ENCODE measurements at regions not wholly inside any gene's neighbourhood (a gene's known extent, or its start where the extent isn't known, plus 50 kb on each side); places are given as distances from the start of the nearest gene placed in this dataset.

DNA sequence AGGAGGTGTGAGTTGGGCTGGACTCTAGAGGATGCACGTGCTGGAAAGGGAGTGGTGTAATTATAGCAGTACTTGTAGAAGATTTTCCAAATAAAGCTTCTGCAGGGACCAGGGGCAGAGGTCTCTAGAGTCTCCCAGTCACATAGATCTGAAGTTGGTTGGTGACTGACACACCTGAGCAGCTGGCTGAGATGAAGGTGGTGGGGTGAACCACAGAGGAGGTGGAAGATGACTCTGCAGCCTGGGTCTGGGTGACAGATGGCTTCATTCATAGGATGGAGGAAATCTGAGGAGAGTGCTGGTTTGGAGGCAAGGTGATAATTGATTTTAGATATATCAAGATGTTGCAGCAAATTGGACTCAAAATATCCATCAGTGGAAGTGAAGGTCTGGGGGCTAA is 178.9 kb upstream of the IVNS1ABP start:
- peak; percentile 22 to 73 for DNase-seq

DNA sequence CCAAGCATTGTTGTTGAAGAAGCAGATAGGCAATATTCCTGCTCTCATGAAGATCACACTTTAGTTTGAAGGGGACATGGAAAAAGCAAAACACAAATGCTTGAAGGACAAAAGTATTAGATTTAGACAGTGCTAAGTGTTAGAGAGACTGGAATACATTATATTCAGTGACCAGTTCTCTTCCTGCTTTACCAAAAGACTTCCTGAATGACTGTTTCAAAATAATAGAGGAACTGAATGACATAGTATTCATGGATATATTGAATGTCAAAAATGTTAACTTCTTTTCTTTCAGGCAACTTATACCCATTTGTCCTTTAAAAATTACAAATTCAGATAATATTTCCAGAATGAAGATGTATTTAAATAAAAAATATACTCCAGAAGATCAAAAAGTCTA is 178.0 kb upstream of the IVNS1ABP start:
- no peak for DNase-seq

DNA sequence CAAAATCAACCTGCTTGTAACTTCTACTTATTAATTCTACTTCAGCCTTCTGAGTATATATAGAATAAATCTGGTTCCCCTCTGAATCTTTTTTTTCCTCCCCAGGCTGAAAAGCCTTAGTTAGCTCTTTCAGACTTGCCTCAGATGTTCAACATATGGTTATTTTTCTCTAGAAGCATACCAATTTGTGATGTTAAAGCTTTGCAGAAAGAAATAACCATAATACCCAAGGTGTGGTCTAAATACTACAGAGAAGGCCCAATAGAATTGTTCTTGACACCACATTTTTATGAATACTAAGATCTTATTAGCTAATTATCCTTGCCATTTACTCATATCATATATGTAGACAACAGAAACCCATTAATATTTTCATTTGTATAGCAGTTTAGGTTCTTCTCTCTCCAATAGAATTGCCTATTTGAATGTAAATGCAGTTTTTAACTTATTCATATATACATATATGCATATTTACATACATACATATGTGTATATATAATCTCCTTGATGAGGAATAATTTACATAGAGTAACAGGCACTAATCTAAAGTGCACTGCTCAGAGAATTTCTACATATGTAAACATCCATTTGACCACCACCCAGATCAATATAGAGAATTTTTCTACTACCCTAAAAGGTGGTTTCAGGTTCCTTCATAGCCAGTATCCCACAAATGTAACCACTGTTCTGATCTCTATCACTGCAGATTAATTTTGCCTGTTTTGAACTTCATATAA is 175.2 kb upstream of the IVNS1ABP start:
- DNase-seq = no peak

DNA sequence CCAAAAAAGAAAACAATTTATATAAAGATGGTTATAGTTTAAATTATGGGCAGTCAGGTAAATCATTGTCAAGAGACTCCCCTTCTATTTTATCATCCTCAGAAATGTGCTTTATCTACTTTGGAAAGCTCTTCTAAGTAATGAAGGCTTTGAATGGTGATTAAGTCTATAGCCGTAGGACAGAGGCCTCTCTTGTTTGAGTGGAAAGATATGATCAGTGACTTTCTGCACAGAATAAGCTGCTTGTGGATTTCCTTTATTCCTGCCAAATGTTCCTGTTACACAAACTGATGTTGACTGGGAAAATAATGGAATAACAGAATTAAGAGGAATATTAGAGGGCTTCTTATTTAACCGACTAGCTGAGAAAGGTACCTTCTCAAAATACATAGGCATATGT is 174.6 kb upstream of the IVNS1ABP start:
- peak in 1 of 2 experiments; percentile 12 for DNase-seq

DNA sequence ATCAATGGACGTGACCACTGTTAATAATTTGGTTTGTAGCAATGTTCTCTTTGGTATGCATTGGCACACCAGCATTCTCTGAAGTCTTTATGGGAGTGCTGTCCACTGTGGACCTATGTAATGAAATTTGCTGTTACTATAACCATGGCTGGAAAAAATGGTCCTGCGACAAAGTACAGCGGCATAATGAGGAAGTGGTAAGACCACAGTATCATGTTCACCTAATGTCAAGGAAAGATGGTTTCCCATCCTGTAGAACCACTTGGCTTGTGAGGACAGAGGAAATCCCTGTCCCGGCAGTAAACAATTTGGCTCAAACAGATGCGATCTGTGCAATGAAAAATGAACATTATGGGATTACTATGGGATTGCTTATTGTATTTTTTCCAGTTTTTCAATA is 173.9 kb upstream of the IVNS1ABP start:
- DNase-seq = no peak

DNA sequence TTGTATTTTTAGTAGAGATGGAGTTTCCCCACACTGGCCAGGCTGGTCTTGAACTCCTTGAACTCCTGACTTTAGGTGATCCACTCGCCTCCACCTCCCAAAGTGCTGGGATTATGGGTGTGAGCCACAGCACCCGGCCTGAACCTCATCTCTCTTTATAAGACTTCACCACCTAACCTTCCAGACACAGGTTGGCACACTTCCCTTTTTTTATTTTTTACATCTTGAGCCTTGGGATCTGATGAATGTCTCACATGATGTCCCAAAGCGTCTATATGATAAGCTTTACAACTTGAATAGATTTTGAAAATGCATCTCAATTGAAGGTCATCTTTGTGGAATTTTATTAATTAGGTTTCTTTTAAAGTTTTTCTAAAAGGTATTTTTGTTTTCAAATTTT is 172.4 kb upstream of the IVNS1ABP start:
- DNase-seq = no peak

DNA sequence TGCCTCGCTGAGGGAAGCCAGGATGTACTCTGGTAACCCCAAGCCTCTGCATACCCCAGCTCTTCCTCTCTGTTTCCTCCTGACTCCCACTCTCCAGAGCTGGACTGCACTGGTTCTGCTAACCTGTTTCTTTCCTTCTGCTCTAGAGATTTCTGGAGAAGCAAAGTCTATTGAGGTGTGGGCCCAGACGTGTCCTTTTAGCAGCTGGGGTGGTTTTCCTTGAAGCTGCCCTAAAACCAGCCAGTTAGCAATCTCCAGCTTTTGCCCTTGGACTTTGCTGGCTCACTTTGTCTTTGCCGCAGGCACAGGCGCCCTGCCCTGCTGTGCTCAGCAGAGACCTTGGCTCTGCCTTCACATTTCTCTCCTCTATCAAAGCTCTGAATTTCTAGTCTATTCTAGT is 171.8 kb upstream of the IVNS1ABP start:
- no peak for DNase-seq

DNA sequence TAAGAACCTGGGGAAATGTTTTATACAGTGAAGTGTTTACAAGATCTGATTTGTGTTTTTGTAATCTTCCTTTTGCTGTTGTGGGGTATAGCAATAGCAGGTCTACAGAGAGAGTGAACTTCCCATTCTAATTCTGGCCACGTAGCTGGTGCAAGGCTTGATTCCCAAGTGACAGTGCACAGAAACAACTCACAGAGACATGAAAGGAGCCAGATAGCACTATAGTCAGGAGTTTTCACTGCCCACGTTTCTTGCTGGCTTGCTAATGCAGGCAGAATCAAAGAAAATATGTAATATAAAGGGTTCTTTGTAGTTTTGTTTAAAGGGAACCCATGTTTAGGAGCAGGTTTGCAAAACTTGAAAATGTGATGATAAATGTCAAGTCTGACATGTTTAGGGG is 170.9 kb upstream of the IVNS1ABP start:
- DNase-seq = no peak

DNA sequence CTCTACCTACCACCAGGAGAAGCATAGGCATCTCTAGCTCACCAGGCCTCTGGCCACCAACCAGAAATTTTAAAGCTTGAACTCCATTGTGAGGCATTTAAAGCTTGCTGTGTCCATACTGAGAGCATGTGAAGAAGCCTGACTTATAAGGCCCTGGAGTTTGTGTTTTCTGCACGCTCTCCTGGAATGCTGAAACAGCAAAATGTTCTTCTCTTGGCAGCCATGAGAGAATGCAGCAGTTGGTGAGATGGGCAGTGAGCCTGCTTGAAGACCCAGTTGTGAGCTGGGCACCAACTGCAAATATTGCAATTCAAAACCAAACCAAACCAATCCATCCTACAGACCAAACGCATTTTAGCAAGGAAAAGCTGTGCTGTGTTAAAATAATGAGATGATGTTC is 170.0 kb upstream of the IVNS1ABP start:
- no peak for DNase-seq

DNA sequence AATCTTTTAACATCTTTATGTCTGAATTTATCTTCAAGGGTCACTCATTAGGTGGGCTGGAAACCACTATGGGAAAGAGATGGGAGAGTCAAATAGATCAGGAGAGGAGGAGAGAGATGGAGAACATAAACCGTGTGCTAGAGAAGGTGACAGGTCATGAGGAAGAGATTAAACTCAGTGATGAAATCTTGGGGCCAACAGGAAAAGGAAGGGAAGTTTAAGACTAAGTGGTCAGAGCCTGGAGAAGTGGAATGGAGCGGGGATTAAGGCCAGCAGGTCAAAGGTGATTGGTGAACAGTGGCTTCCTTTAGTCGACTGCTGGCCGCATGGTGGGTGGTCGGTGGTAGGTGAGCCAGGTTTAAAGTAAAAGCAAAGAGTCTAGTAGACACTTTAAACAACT is 169.3 kb upstream of the IVNS1ABP start:
- DNase-seq = no peak

DNA sequence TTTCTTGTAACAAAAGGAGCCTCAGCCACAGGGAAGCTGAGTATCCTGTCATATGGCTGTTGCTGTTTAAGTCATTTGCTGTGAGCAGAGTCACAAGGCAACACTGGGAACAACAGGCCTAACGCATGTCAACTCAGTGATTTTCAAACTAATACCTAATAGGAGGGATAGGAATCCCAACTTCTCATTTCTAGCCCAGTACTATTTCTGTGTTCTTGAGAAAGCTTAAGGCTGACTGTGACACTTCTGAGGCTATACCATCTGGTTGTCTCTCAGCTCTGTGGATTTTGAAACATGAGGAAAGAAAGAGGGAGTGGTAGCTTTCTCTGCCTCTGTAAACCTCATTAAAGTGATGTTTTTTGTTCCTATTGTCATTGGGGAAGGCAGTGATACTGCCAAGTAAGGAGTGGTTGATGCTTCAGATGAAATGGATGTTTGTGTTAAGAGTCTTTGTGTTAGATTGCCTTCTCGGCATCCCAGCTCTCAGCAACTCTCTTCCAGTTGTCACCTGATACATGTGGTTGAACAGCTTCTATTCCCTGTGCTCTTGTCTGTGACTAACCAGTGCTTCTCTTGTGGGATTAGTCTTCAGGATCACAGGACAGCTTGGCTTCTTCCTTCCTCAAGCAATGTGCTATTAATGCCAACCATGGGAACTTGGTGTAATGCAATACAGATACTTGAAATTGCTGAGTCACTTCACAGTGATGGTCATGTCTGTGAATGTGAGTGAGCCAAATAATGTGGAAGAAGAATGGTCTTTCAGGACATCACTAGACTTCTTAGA is 166.8 kb upstream of the IVNS1ABP start:
- DNase-seq = peak; percentile 92 to 96

DNA sequence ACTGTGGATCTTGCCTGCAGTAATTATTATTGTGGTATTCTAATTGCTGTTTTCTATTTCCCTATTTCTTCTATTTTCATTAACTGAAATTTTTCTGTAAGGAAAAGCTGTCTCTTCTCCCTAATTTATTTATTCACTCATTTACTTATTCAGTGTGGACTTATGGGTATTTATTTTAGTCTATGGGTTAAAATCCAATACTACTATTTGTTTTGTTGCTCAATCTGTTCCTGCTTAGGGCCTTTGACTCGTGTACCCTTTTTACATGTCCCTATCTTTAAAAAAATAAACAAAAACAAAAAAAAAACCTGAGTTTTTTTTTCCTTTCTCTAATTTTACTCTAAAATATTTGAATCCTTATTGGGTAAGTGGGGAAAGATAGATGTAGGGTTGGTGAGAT is 166.2 kb upstream of the IVNS1ABP start:
- DNase-seq = no peak

DNA sequence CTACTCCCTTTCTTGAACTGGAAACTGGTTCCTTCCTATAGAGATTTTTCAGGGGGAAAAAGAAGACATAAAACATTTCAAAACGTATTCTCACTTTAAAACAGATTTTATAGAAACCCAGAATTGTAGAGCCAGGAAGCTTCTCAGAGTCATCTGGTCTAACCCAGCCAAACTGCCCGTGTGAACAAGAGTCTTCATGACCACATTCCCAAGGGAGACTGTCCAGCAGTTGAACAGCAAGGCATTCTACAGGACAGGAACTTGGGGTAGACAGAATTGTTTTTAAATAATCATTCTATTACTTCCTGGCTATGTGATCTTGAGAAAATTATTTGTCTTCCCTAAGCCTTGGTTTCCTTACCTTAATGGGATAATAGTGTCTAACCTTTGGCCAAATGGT is 163.5 kb upstream of the IVNS1ABP start:
- DNase-seq = no peak

DNA sequence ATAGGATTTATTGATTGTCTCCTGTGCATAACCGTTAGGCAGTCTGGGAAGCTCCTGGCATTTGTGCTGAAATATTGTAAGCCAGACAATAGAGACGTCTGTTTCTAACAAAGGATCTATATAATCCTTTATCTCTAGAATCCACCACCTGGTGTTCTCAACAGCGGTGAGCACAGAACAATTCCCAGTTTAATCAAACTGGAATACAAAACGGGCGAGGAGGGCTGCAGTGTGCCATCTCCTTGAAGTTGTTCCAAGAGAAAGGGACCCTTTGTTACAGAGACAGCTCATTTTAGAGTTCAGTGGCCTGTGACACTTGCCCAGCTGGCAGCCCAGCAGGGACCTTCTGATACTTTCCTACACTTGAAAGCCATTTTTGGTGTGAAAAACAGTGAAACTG is 162.8 kb upstream of the IVNS1ABP start:
- DNase-seq = peak; percentile 64 to 81

DNA sequence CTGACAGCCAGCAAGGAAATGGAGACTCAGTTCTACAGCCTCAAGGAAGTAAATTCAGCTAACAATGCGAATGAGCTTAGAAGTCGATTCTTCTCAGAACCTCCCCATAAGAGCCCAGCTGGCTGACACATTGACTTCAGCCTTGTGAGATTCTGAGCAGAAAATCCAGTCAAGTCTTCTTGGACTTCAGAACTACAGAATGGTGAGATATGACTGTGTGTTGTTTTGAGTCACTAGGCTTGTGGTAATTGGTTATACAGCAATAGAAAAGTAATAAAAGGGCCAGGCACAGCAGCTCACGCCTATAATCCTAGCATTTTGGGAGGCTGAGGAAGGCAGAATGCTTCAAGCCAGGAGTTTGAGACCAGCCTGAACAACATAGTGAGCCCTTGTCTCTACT is 161.8 kb upstream of the IVNS1ABP start:
- no peak for DNase-seq

DNA sequence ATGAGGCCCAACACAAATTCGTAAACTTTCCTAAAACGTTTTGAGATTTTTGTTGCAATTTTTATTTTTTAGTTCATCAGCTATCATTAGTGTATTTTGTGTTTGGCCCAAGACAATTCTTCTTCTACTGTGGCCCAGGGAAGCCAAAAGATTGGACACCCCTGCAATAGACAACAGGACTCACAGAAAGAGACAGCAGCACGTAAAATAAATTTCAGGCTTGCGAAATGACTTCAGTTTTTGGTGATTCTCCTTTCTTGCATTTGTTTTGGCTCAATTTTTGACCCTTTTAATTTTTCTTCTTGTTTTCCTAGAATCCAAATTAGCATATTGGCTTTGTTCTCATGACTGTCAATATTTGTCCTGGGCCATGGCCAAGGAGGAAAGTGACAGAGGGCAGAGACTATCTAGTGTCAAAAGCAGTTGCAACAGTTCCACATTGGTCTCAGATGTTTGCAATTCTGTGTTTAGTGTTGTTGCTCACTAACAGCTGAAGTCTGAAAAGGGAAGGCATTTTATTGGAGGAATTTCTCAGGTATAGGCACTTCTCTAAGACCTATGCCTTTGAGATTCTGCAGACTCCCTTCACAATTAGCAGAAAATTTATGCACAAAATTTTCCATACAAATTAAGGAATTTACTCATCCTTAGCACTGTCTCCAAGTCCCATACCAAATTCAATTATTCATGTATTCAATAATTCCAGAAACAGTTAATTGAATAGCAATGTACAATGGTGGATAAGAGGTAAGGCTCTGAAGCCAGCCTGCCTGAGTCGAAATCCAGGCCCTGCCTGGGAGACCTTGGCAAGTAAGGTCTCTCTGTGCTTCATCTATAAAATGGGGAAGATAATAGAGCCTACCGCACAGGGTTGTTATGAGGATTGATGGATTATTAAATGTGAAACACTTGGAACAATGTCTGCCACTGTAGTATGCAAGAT is 160.9 kb upstream of the IVNS1ABP start:
- no peak for DNase-seq

DNA sequence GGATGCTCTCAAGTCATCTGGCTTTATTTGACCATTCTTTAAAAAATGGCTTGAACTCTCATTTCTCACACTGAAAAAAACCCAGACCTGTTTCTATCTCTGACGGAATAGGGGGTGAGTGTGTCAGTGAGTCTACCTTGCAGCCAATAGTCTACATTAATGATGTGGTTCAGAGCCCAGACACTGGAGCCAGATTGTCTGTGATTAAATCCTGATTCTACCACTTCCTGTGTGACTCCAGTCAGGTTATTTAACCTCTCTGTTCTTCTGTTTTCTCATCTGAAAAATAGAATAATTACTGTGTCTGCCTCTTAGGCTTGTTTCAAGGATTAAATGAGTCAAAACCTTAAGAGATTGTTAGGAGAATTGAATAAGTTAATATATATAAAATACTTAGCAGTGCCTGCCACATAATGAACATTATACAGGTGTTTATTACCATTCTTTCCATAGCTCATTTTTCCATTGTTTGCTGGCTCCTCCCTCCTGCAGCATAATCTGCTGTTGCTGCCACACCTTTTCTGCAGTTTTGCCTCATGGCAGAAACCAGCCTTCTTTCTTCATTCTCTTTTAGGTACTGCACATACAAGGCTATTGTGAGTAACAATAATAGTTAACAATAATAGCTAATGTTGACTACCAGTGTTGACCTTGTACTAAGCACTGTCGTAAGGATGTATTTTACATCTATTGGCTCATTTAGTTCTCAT is 157.6 kb upstream of the IVNS1ABP start:
- no peak for DNase-seq

DNA sequence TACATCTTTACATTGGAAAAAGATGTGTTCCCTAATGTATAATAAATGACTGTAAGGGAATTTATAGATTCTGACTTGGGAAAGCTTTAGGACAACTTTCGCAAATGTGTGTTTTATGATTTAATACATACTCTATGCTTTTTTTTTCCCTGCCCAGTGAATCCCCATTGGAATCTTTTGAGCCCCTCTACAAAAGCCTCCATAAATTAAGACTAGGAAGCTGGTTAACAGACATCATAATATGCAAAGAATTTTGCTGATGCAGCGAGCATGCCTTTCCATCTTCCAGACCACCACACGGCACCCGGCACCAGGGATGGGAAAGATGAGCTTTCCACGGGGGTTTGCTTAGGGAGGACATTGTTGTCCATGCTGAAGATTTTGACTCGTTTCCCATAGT is 156.1 kb upstream of the IVNS1ABP start:
- DNase-seq = no peak

DNA sequence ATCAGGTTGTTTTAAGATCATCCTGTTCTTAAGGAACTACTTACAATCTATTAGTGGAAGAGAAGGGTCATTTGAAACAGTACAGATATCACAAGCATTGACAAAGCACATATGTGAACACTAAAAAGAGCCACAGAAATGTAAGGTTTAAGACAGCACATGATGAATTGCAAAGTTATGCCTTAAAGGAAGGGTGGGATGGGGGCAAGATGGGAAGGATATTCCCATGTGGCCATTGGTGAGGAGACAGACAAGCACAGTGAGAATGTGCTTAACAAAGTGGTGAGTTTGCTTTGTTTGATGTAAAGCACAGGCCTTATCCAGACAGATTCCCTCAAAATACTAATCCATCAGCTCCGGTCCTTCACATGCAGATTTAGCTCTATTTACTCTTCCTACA is 151.6 kb upstream of the IVNS1ABP start:
- DNase-seq = no peak

DNA sequence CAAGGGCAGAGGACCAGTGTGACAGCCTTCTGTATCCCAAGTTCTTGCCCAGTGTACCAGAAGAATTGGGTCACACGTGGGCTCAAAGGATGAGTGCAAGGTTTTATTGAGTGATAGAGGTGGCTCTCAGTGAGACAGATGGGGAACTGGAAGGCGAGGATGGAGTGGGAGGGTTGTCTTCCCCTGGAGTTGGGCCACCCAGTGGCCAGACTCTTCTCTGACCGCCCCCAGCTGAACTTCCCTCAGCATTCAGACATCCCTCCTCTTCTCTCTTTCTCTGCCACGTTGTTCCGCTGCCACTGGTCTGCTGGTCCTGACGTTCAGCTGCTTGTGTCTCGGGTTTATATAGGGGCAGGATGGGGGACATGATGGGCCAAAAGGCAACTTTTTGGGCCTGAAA is 150.1 kb upstream of the IVNS1ABP start:
- no peak for DNase-seq

DNA sequence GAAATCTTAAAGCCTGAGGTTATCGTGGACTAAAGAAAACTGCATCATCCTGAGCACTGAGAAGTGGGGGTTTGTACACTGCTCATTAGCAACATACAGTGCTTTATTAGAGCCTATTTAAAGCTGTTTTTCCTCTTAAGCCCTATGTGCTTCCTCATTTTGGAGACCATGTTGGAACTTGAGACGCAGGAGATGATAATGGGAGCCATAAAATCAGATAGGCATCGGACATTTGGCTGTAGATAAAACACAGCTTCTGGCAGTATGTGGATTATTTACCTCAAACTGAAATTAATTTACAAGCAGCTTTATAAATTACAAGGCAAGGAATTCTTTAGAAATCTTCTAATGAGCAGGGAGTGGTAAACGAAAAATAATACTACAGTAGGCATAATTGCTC is 147.7 kb upstream of the IVNS1ABP start:
- no peak for DNase-seq

DNA sequence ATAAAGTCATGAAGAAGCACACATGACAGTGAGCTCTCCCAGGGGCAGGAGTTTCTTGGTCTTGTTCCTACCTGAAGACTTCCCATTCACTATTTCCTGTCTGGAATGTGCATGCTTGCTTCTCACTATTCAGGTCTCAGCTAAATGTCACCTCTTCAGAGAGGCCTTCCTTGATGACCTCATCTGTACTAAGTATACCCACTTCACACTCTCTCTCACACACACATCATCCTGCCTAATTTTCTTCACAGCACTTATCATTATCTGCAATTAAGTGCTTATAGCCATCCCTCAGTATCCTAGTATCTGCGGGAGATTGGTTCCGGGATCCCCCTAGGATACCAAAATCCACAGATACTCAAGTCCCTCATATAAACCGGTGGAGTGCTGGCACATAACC is 146.4 kb upstream of the IVNS1ABP start:
- no peak for DNase-seq

DNA sequence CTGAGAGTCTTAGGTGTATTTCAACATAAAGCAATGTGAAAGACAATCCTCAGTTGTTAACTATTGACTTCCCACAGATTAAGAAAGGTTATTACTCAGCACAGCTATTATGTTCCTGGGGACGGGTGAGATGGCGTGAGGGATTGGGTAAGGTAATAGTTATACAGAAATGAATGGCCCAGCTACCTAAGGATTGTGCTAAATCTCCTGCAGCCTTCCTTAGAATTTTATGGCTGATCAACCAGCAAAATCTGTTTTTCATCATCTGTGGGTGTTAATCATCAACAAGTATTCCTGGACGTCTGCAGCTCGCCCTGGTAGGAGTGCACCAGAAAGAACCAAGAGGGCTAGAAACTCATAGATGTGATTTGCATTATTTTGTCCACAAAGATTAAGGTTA is 146.0 kb upstream of the IVNS1ABP start:
- DNase-seq = no peak

Measured in NCI-H524 (cell line).